Neuronal stem cell (in vitro differentiated cells): ENCODE measurements at regions not wholly inside any gene's neighbourhood (a gene's known extent, or its start where the extent isn't known, plus 50 kb on each side); places are given as distances from the start of the nearest gene placed in this dataset.
"Not testable (repeated sequence)": the region's sequence is repeated elsewhere in the genome, so short reads cannot be mapped to it uniquely, and the experiment has no call there.

ENCODE experiments used
- DNase-seq: peaks from one replicate; pipeline ENCODE4 v3.0.0-alpha.2; 2013; ENCODE audit warnings: low spot score
- H2AFZ ChIP-seq: one replicate; pipeline ENCODE4 v1.6.1; 2013; ENCODE audit warnings: mild to moderate bottlenecking, low read length, inconsistent platforms
- H2AK5ac ChIP-seq: 2 replicates; pipeline ENCODE4 v1.6.1; 2013; ENCODE audit warnings: low read depth, mild to moderate bottlenecking, inconsistent platforms, low read length, moderate library complexity, mixed read lengths
- H2BK120ac ChIP-seq: 2 replicates; pipeline ENCODE4 v1.6.1; 2013; ENCODE audit warnings: low read depth, mild to moderate bottlenecking, inconsistent platforms, low read length, moderate library complexity, mixed read lengths
- H2BK12ac ChIP-seq: one replicate; pipeline ENCODE4 v1.6.1; 2013; ENCODE audit warnings: low read length, inconsistent platforms
- H2BK15ac ChIP-seq: 2 replicates; pipeline ENCODE4 v1.6.1; 2013; ENCODE audit warnings: mild to moderate bottlenecking, low read length, inconsistent platforms, mixed read lengths
- H2BK5ac ChIP-seq: one replicate; pipeline ENCODE4 v1.6.1; 2013; ENCODE audit warnings: inconsistent platforms, mild to moderate bottlenecking, low read length, moderate library complexity
- H3K14ac ChIP-seq: one replicate; pipeline ENCODE4 v1.6.1; 2013; ENCODE audit warnings: low read length, inconsistent platforms
- H3K18ac ChIP-seq: 2 replicates; pipeline ENCODE4 v1.6.1; 2013; ENCODE audit warnings: low read length, inconsistent platforms
- H3K23ac ChIP-seq: 2 replicates; pipeline ENCODE4 v1.6.1; 2013; ENCODE audit warnings: low read depth, mild to moderate bottlenecking, mixed read lengths, low read length, inconsistent platforms; ENCODE audit not compliant: poor library complexity
- H3K27ac ChIP-seq: replicated peaks from 3 replicates; pipeline ENCODE4 v1.5.1; 2013; ENCODE audit warnings: low read length, inconsistent platforms
- H3K27me3 ChIP-seq, 3 experiments: 2 replicates each; pipeline ENCODE4 v1.6.1; 2013; ENCODE audit warnings: low read length in 3 of 3, mild to moderate bottlenecking in 2 of 3, inconsistent platforms in 1 of 3, low read depth in 1 of 3, mixed read lengths in 1 of 3, moderate library complexity in 1 of 3; ENCODE audit not compliant: control insufficient read depth in 3 of 3, insufficient read depth in 3 of 3
- H3K36me3 ChIP-seq, 2 donors: replicated peaks in 1 of 2; 2 replicates each; pipeline ENCODE4 v1.6.1; 2013; ENCODE audit warnings: low read length in 2 of 2; ENCODE audit not compliant: control insufficient read depth in 2 of 2, insufficient read depth in 2 of 2
- H3K4ac ChIP-seq: 2 replicates; pipeline ENCODE4 v1.6.1; 2013; ENCODE audit warnings: inconsistent platforms, mild to moderate bottlenecking, low read length, moderate library complexity
- H3K4me1 ChIP-seq, 2 donors: 1 replicate in 1 of 2; 2 replicates in 1 of 2; pipeline ENCODE4 v1.6.1; 2013; ENCODE audit warnings: low read length in 2 of 2, low read depth in 1 of 2; ENCODE audit not compliant: control insufficient read depth in 2 of 2, insufficient read depth in 1 of 2
- H3K4me2 ChIP-seq: one replicate; pipeline ENCODE4 v1.6.1; 2013; ENCODE audit warnings: mild to moderate bottlenecking, low read length, inconsistent platforms; ENCODE audit not compliant: insufficient read depth, poor library complexity, severe bottlenecking
- H3K4me3 ChIP-seq, 2 donors: 2 replicates each; pipeline ENCODE4 v1.5.1; 2013; ENCODE audit warnings: low read length in 2 of 2, mild to moderate bottlenecking in 2 of 2, inconsistent platforms in 1 of 2, moderate library complexity in 1 of 2
- H3K79me1 ChIP-seq: one replicate; pipeline ENCODE4 v1.6.1; 2013; ENCODE audit warnings: low read depth, mild to moderate bottlenecking, inconsistent platforms, low read length, moderate library complexity
- H3K9ac ChIP-seq: one replicate; pipeline ENCODE4 v1.6.1; 2013; ENCODE audit warnings: mild to moderate bottlenecking, low read depth, low read length, inconsistent platforms; ENCODE audit not compliant: poor library complexity
- H3K9me3 ChIP-seq, 2 donors: replicated peaks in 1 of 2; 2 replicates each; pipeline versions ENCODE3 to v1.6.1; 2013; ENCODE audit warnings: low read length in 2 of 2, mild to moderate bottlenecking in 2 of 2, inconsistent platforms in 1 of 2, low read depth in 1 of 2, mixed read lengths in 1 of 2, moderate library complexity in 1 of 2; ENCODE audit not compliant: control insufficient read depth in 2 of 2, insufficient read depth in 1 of 2
- H4K8ac ChIP-seq: one replicate; pipeline ENCODE4 v1.6.1; 2013; ENCODE audit warnings: low read depth, mild to moderate bottlenecking, inconsistent platforms, low read length, moderate library complexity
- H4K91ac ChIP-seq: one replicate; pipeline ENCODE4 v1.6.1; 2013; ENCODE audit warnings: low read length, low read depth, mild to moderate bottlenecking, inconsistent platforms; ENCODE audit not compliant: poor library complexity
- WGBS, 2 donors: extraction: QIAGEN DNeasy Blood & Tissue Kit; methylation state at CpG; one replicate each; pipeline ENCODE4 v1.1.7; 2013; ENCODE audit warnings: missing lambda C conversion rate in 2 of 2, mixed read lengths in 1 of 2; ENCODE audit not compliant: insufficient read length in 2 of 2, insufficient replicate concordance in 1 of 2; ENCODE audit errors: extremely low coverage in 2 of 2; 5-methylcytosine and 5-hydroxymethylcytosine counted together

DNA sequence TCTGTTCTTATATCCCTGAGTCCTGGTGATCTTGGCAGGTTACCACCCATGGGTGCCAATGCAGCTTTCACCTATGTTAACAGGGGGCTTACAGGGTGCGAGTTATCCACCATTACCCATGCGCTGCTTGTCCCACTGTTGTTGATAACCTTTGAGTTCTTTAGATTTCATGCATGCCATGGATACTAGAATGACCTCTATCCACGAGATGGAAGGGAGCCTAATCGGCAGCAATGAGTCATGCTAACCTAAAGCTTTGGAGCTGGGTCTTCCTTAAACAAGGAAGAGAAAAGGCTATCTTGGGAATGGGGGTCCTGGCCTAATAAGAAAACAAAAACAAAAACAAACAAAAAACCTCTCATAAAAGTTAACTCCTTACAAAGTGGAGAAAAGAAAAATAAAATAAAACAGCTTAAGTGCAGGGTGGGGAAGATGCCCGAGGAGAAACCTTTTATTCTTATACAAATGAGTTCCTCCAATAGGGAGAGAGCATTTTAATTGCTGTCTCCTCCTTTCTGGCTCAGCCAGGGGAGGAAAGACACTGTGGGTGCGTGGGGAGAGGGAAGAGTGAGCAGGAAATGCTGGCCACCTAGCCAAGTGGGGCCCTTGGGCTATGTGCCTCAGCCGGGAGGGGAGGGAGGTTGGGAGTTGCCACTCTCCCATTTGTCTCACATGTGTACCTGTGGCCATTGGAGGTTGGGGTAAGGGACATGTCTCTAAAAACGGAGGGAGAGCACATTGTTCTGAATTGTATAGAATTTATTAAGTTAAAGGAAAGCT, 571.7 kb upstream of the TPTE start:
- H3K23ac ChIP-seq, H3K4ac ChIP-seq, H3K4me2 ChIP-seq, H3K27me3 ChIP-seq, H3K14ac ChIP-seq, H2BK5ac ChIP-seq, H3K79me1 ChIP-seq, H3K18ac ChIP-seq, H3K4me3 ChIP-seq, H3K36me3 ChIP-seq, DNase-seq, H3K9me3 ChIP-seq, H3K27ac ChIP-seq, H2BK12ac ChIP-seq, H3K9ac ChIP-seq, H2BK120ac ChIP-seq, H3K4me1 ChIP-seq, H4K8ac ChIP-seq, H2BK15ac ChIP-seq, H2AK5ac ChIP-seq, H4K91ac ChIP-seq: not testable (repeated sequence)
- peak overlapping the region; percentile 23 for H2AFZ ChIP-seq
- no CpG with 5 or more reads among the region's 8 CpGs for WGBS, 2 donors

DNA sequence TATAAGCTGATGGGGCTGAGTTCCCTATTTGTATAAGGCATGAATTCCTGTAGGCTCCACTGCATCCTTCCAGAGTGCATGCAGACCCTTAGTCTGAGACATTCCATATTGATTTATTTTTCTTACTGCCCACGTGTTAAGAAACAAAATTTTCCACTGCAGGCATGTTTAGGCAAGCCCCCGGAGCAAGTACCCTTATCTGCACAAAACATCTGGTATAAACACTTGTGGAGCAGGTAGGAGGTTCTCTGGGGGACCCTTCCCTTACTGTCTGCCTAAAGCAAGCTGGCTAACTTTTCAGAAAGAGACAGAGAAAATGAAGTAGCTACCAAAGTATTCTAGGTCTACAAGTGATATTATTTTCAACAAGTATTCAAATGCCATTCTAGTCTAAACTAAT, 571.0 kb upstream of the TPTE start:
- not testable (repeated sequence) for H3K14ac ChIP-seq, H3K9ac ChIP-seq, H2AFZ ChIP-seq, H2AK5ac ChIP-seq, DNase-seq, H3K4me3 ChIP-seq, H2BK5ac ChIP-seq, H2BK120ac ChIP-seq, H3K4ac ChIP-seq, H3K27ac ChIP-seq, H3K18ac ChIP-seq, H2BK12ac ChIP-seq, H4K8ac ChIP-seq, H3K23ac ChIP-seq, H3K4me1 ChIP-seq, H3K9me3 ChIP-seq, H3K4me2 ChIP-seq, H3K79me1 ChIP-seq, H3K27me3 ChIP-seq, H3K36me3 ChIP-seq, H2BK15ac ChIP-seq, H4K91ac ChIP-seq
- no CpG with 5 or more reads among the region's 2 CpGs for WGBS, 2 donors

DNA sequence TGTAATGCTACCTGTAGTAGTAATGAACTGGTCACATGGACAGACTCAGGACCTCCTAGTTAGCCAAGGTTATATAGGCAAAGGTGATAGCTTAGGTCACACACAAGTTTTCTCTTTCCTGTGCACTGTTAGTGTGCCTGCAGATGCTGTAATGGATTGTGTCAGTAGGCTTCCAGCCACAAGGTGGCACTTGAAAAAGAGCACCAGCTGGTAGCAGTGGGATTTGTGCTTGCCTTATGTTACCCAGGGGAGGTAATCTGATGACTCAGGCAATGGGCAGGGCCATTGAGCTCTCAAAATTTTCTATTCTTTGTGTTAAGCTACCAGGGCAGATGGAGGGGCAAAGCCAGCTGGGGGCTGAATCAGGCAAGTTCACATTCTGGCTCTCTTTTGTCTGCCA, 562.6 kb upstream of the TPTE start:
- H3K27ac ChIP-seq = not testable (repeated sequence)

DNA sequence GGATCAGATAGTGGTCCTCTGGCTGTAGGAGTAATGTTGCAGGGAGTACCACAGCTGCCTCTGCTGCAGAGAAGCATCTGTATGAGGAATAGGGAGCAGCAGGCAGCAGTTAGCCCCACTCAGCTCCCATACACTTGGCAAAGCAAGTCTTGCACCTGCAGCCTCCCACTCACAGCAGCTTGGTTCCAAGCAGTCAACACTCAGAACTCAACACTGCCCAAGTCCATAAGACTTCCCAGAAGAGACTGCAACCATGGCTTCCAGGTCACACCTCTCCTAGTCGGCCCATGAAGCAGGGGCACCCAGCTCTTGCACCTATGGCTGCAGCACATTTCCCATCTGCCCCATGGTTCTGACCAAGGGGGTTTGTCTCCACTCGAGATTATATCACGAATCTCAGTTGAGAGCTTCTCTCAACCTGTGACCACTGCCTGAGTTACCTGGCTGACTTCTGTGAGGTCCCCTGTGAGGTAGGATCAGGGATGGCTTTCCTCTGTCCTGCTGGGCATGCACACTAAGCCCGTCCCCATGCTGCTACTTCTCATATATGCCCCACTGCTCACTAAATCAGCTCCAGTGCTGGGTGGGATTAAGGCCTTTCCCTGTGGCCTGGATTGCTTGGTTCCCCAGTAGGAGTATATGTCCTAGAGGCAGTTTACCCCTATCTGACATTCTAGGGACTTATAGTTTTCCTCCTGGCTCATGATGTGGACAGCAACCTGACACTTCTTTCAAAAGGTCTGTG, 562.0 kb upstream of the TPTE start:
- no CpG with 5 or more reads among the region's 4 CpGs for WGBS, 2 donors
- H3K4me1 ChIP-seq, H3K9me3 ChIP-seq: not testable (repeated sequence)

More for the DNA sequence above, 562.6 kb upstream of the TPTE start:
- not testable (repeated sequence) for DNase-seq, H3K23ac ChIP-seq, H2BK15ac ChIP-seq, H3K9me3 ChIP-seq, H3K4me1 ChIP-seq, H2AK5ac ChIP-seq, H2BK12ac ChIP-seq, H3K18ac ChIP-seq, H2BK5ac ChIP-seq, H3K4me3 ChIP-seq, H3K4me2 ChIP-seq, H2AFZ ChIP-seq, H3K79me1 ChIP-seq, H4K91ac ChIP-seq, H2BK120ac ChIP-seq, H3K14ac ChIP-seq, H3K9ac ChIP-seq, H3K36me3 ChIP-seq, H3K27me3 ChIP-seq, H4K8ac ChIP-seq, H3K4ac ChIP-seq

More for the DNA sequence above, 562.0 kb upstream of the TPTE start:
- H3K4ac ChIP-seq, H2BK15ac ChIP-seq, H3K27ac ChIP-seq, H2BK120ac ChIP-seq, H3K4me2 ChIP-seq, H3K9ac ChIP-seq, H2AK5ac ChIP-seq, H4K91ac ChIP-seq, H3K4me3 ChIP-seq, H3K14ac ChIP-seq, H2BK12ac ChIP-seq, H3K23ac ChIP-seq, H3K36me3 ChIP-seq, H3K79me1 ChIP-seq, DNase-seq, H3K27me3 ChIP-seq, H2BK5ac ChIP-seq, H3K18ac ChIP-seq, H4K8ac ChIP-seq, H2AFZ ChIP-seq: not testable (repeated sequence)
